HG03025 (cell line): ENCODE measurements at regions not wholly inside any gene's neighbourhood (a gene's known extent, or its start where the extent isn't known, plus 50 kb on each side); places are given as distances from the start of the nearest gene placed in this dataset.
"Not testable (repeated sequence)": the region's sequence is repeated elsewhere in the genome, so short reads cannot be mapped to it uniquely, and the experiment has no call there.

Experiments
- ATAC-seq: cut with Tn5 transposase; IDR thresholded peaks from one replicate; pipeline ENCODE4 v1.9.1; 2021; ENCODE audit warnings: mild to moderate bottlenecking, moderate library complexity; ENCODE audit not compliant: unreplicated experiment, low FRiP score

- ATAC-seq = not testable (repeated sequence)
Measured at GRCh38 chr6:80847973-80848372, 741.5 kb downstream of the BCKDHB start.

- ATAC-seq = no peak
Measured at GRCh38 chr6:80832337-80832736, 725.9 kb downstream of the BCKDHB start.

GRCh38 chr6:80793411-80793810 lies 686.9 kb downstream of the BCKDHB start:
- no peak for ATAC-seq

- ATAC-seq = no peak
Measured at GRCh38 chr6:80792151-80792550, 685.7 kb downstream of the BCKDHB start.

GRCh38 chr6:80789912-80790570 lies 683.6 kb downstream of the BCKDHB start:
- ATAC-seq = no peak

- not testable (repeated sequence) for ATAC-seq
Measured at GRCh38 chr6:80783271-80783670, 676.8 kb downstream of the BCKDHB start.

- ATAC-seq = no peak
Measured at GRCh38 chr6:80771941-80772340, 665.5 kb downstream of the BCKDHB start.

- no peak for ATAC-seq
Measured at GRCh38 chr6:80769106-80769505, 662.6 kb downstream of the BCKDHB start.

- no peak for ATAC-seq
Measured at GRCh38 chr6:80767808-80768207, 661.3 kb downstream of the BCKDHB start.

- ATAC-seq = no peak
Measured at GRCh38 chr6:80744213-80744612, 637.7 kb downstream of the BCKDHB start.

GRCh38 chr6:80742481-80742880 lies 636.0 kb downstream of the BCKDHB start:
- no peak for ATAC-seq

GRCh38 chr6:80733641-80734040 lies 627.2 kb downstream of the BCKDHB start:
- no peak for ATAC-seq

GRCh38 chr6:80728830-80729229 lies 622.4 kb downstream of the BCKDHB start:
- no peak for ATAC-seq

- ATAC-seq = no peak
Measured at GRCh38 chr6:80728101-80728750, 621.8 kb downstream of the BCKDHB start.

- no peak for ATAC-seq
Measured at GRCh38 chr6:80725156-80725930, 618.9 kb downstream of the BCKDHB start.

- ATAC-seq = no peak
Measured at GRCh38 chr6:80720824-80721223, 614.4 kb downstream of the BCKDHB start.

GRCh38 chr6:80714513-80714912 lies 608.0 kb downstream of the BCKDHB start:
- no peak for ATAC-seq

- ATAC-seq = no peak
Measured at GRCh38 chr6:80698459-80698858, 592.0 kb downstream of the BCKDHB start.

GRCh38 chr6:80696268-80696667 lies 589.8 kb downstream of the BCKDHB start:
- no peak for ATAC-seq

GRCh38 chr6:80690551-80691131 lies 584.2 kb downstream of the BCKDHB start:
- ATAC-seq = no peak

GRCh38 chr6:80689716-80690395 lies 583.4 kb downstream of the BCKDHB start:
- no peak for ATAC-seq
